H1 (cell line): ENCODE measurements at regions not wholly inside any gene's neighbourhood (a gene's known extent, or its start where the extent isn't known, plus 50 kb on each side); places are given as distances from the start of the nearest gene placed in this dataset.
A peak's percentile ranks its signal among the peaks of the same experiment; 100 is the strongest.

ENCODE experiments used
- CTCF ChIA-PET: fragments of 300-600 bp; sonication (Branson Sonifier 250); formaldehyde crosslinking; loops from one replicate; lab custom pipeline; 2021; ENCODE audit not compliant: partially characterized antibody; lab: Charles Lee
- POLR2A ChIA-PET: fragments of 300-600 bp; sonication (Branson Sonifier 250); formaldehyde crosslinking; loops from one replicate; lab custom pipeline; 2021; ENCODE audit warnings: inconsistent platforms; ENCODE audit not compliant: partially characterized antibody; lab: Charles Lee
- DNase-seq, 2 experiments: peaks; one replicate each; pipeline versions ENCODE4 v3.0.0 to v3.0.0-alpha.2; 2010 to 2022; ENCODE audit warnings: low spot score in 2 of 2, low read depth in 1 of 2, mixed read lengths in 1 of 2
- FAIRE-seq: peaks from 2 replicates; lab custom pipeline; 2011; peaks lifted over from hg19 to GRCh38; lab: Jason Lieb, UNC
- H2AFZ ChIP-seq: 2 replicates; pipeline ENCODE4 v1.8.1; 2012; ENCODE audit warnings: low read length, inconsistent platforms
- H2AK5ac ChIP-seq: 2 replicates; pipeline ENCODE4 v1.6.1; 2013; ENCODE audit warnings: low read depth, low read length
- H2BK120ac ChIP-seq: replicated peaks from 2 replicates; pipeline ENCODE3; 2013; ENCODE audit warnings: low read depth, low read length, inconsistent platforms
- H2BK12ac ChIP-seq: 2 replicates; pipeline ENCODE4 v1.6.1; 2013; ENCODE audit warnings: low read depth, low read length
- H2BK15ac ChIP-seq: 2 replicates; pipeline ENCODE4 v1.6.1; 2013; ENCODE audit warnings: low read length
- H2BK20ac ChIP-seq: 2 replicates; pipeline ENCODE4 v1.6.1; 2013; ENCODE audit warnings: low read length
- H2BK5ac ChIP-seq: 2 replicates; pipeline ENCODE4 v1.6.1; 2013; ENCODE audit warnings: low read depth, low read length
- H3K14ac ChIP-seq: 2 replicates; pipeline ENCODE4 v1.6.1; 2013; ENCODE audit warnings: inconsistent platforms; ENCODE audit not compliant: insufficient read length
- H3K18ac ChIP-seq: 2 replicates; pipeline ENCODE4 v1.6.1; 2013; ENCODE audit warnings: low read length; ENCODE audit errors: extremely low read depth
- H3K23ac ChIP-seq: 2 replicates; pipeline ENCODE4 v1.6.1; 2013; ENCODE audit warnings: inconsistent platforms; ENCODE audit not compliant: insufficient read length
- H3K23me2 ChIP-seq: 2 replicates; pipeline ENCODE4 v1.6.1; 2013; ENCODE audit warnings: low read depth, low read length
- H3K27ac ChIP-seq: 2 replicates; pipeline ENCODE4 v1.6.1; 2011; ENCODE audit warnings: low read depth, low read length, inconsistent platforms
- H3K27me3 ChIP-seq, 4 experiments: replicated peaks in 1 of 4; 1 replicate in 1 of 4; 2 replicates in 3 of 4; pipeline versions ENCODE4 v1.6.1 to v1.8.1; 2011 to 2013; ENCODE audit warnings: low read length in 3 of 4, mild to moderate bottlenecking in 3 of 4, inconsistent platforms in 2 of 4, mixed read lengths in 2 of 4, moderate library complexity in 1 of 4; ENCODE audit not compliant: control insufficient read depth in 3 of 4, insufficient read depth in 3 of 4; ENCODE audit errors: extremely low read depth in 1 of 4
- H3K36me3 ChIP-seq, 4 experiments: 2 replicates each; pipeline versions ENCODE4 v1.6.1 to v1.8.1; 2011 to 2013; ENCODE audit warnings: mild to moderate bottlenecking in 4 of 4, low read length in 3 of 4, moderate library complexity in 2 of 4, control low read depth in 1 of 4, inconsistent platforms in 1 of 4; ENCODE audit not compliant: insufficient read depth in 4 of 4, control insufficient read depth in 2 of 4
- H3K4ac ChIP-seq: replicated peaks from 2 replicates; pipeline ENCODE3; 2013; ENCODE audit warnings: low read length, low read depth, mixed read lengths, inconsistent platforms; ENCODE audit not compliant: insufficient read length
- H3K4me1 ChIP-seq, 4 experiments: replicated peaks in 1 of 4; 1 replicate in 1 of 4; 2 replicates in 3 of 4; pipeline versions ENCODE4 v1.6.1 to v1.8.1; 2011 to 2013; ENCODE audit warnings: low read length in 3 of 4, inconsistent platforms in 2 of 4, mixed read lengths in 1 of 4; ENCODE audit not compliant: insufficient read depth in 4 of 4, control insufficient read depth in 3 of 4
- H3K4me2 ChIP-seq, 2 experiments: 2 replicates each; pipeline versions ENCODE4 v1.6.1 to v1.8.1; 2011 to 2013; ENCODE audit warnings: low read depth in 2 of 2, low read length in 2 of 2, control low read depth in 1 of 2, inconsistent platforms in 1 of 2, mild to moderate bottlenecking in 1 of 2; ENCODE audit not compliant: insufficient read depth in 1 of 2
- H3K4me3 ChIP-seq, 4 experiments: fragments of 200-600, 300-600 bp in 1 of 4; sonication (generic), shearing (Covaris generic), sonication (Bioruptor Twin) in 1 of 4; 2 replicates each; pipeline versions ENCODE4 v1.5.1 to v1.8.1; 2011 to 2016; ENCODE audit warnings: low read length in 4 of 4, low read depth in 3 of 4, control low read depth in 2 of 4, inconsistent platforms in 2 of 4, mild to moderate bottlenecking in 2 of 4, mixed read lengths in 1 of 4, moderate library complexity in 1 of 4; ENCODE audit not compliant: insufficient read depth in 2 of 4; ENCODE audit errors: extremely low read depth in 1 of 4
- H3K56ac ChIP-seq: replicated peaks from 2 replicates; pipeline ENCODE3; 2013; ENCODE audit warnings: low read depth, mild to moderate bottlenecking, mixed read lengths, low read length, inconsistent platforms; ENCODE audit not compliant: insufficient read length
- H3K79me1 ChIP-seq: 2 replicates; pipeline ENCODE4 v1.6.1; 2013; ENCODE audit warnings: low read depth, low read length, control low read depth
- H3K79me2 ChIP-seq, 2 experiments: 2 replicates each; pipeline versions ENCODE4 v1.6.1 to v1.8.1; 2012 to 2013; ENCODE audit warnings: low read length in 2 of 2, mild to moderate bottlenecking in 2 of 2, inconsistent platforms in 1 of 2; ENCODE audit not compliant: insufficient read depth in 2 of 2, control insufficient read depth in 1 of 2
- H3K9ac ChIP-seq, 4 experiments: replicated peaks in 1 of 4; 1 replicate in 1 of 4; 2 replicates in 3 of 4; pipeline versions ENCODE4 v1.6.1 to v1.8.1; 2011 to 2013; ENCODE audit warnings: low read depth in 3 of 4, low read length in 3 of 4, control low read depth in 2 of 4, mild to moderate bottlenecking in 2 of 4, moderate library complexity in 2 of 4, inconsistent platforms in 1 of 4; ENCODE audit errors: extremely low read depth in 1 of 4
- H3K9me3 ChIP-seq, 2 experiments: 2 replicates each; pipeline versions ENCODE4 v1.6.1 to v1.8.1; 2012 to 2013; ENCODE audit warnings: mild to moderate bottlenecking in 2 of 2, moderate library complexity in 2 of 2, control low read depth in 1 of 2, inconsistent platforms in 1 of 2, low read depth in 1 of 2, low read length in 1 of 2, mixed read lengths in 1 of 2; ENCODE audit not compliant: insufficient read depth in 2 of 2
- H4K20me1 ChIP-seq, 2 experiments: replicated peaks in 1 of 2; 2 replicates each; pipeline versions ENCODE3 to v1.8.1; 2011 to 2013; ENCODE audit warnings: inconsistent platforms in 2 of 2, low read length in 2 of 2, mild to moderate bottlenecking in 1 of 2; ENCODE audit not compliant: insufficient read depth in 2 of 2, control insufficient read depth in 1 of 2
- H4K5ac ChIP-seq: 2 replicates; pipeline ENCODE4 v1.6.1; 2013; ENCODE audit warnings: low read length, low read depth, mixed read lengths, inconsistent platforms; ENCODE audit not compliant: insufficient read length
- H4K8ac ChIP-seq: 2 replicates; pipeline ENCODE4 v1.8.0; 2013; ENCODE audit warnings: mild to moderate bottlenecking, moderate library complexity, low read length, inconsistent platforms; ENCODE audit not compliant: insufficient read depth; ENCODE audit errors: extremely low read depth
- H4K91ac ChIP-seq: replicated peaks from 2 replicates; pipeline ENCODE3; 2013; ENCODE audit warnings: low read length, mixed read lengths, inconsistent platforms; ENCODE audit not compliant: insufficient read length
- CHD2 ChIP-seq: IDR thresholded peaks from 2 replicates; pipeline ENCODE4 v1.6.1; 2012; ENCODE audit warnings: low read length, improper control_type of control experiment
- EP300 ChIP-seq, 2 experiments: IDR thresholded peaks; 1 replicate in 1 of 2; 2 replicates in 1 of 2; pipeline ENCODE4 v1.6.1; 2011 to 2012; ENCODE audit warnings: low read depth in 2 of 2, low read length in 2 of 2, mild to moderate bottlenecking in 2 of 2, borderline replicate concordance in 1 of 2, inconsistent platforms in 1 of 2, moderate library complexity in 1 of 2
- EZH2 ChIP-seq: fragments of 200-600 bp; sonication (generic); IDR thresholded peaks from 2 replicates; pipeline ENCODE4 v1.7.1; 2012; ENCODE audit warnings: low read depth, mild to moderate bottlenecking, moderate library complexity, low read length, inconsistent platforms; ENCODE audit not compliant: severe bottlenecking
- MAFK ChIP-seq: IDR thresholded peaks from 2 replicates; pipeline ENCODE4 v1.6.1; 2012; ENCODE audit warnings: low read depth, mild to moderate bottlenecking, improper control_type of control experiment, low read length
- MAX ChIP-seq: IDR thresholded peaks from 2 replicates; pipeline ENCODE4 v1.6.1; 2012; ENCODE audit warnings: inconsistent platforms
- NRF1 ChIP-seq: IDR thresholded peaks from 2 replicates; pipeline ENCODE4 v1.6.1; 2011; ENCODE audit warnings: mild to moderate bottlenecking, low read depth, low read length, improper control_type of control experiment
- SP4 ChIP-seq: IDR thresholded peaks from 2 replicates; pipeline ENCODE4 v1.6.1; 2012; ENCODE audit warnings: low read length, inconsistent platforms
- TAF1 ChIP-seq: IDR thresholded peaks from 2 replicates; pipeline ENCODE4 v1.6.1; 2011; ENCODE audit warnings: mild to moderate bottlenecking, low read depth, low read length
- WGBS, 2 experiments: shearing (Covaris generic) in 1 of 2; methylation state at CpG; one replicate each; pipeline versions ENCODE4 v1.1.6 to v1.1.7; 2013 to 2015; ENCODE audit warnings: low lambda C conversion rate in 2 of 2, mixed read lengths in 2 of 2, inconsistent platforms in 1 of 2, low coverage in 1 of 2, missing lambda C conversion rate in 1 of 2; ENCODE audit not compliant: insufficient replicate concordance in 2 of 2, insufficient coverage in 1 of 2, insufficient read length in 1 of 2; ENCODE audit errors: extremely low coverage in 1 of 2, missing lambda C conversion rate in 1 of 2; 5-methylcytosine and 5-hydroxymethylcytosine counted together

GRCh38 chr14:76921088-76921399, 94.8 kb downstream of the LRRC74A start:
- H2BK120ac ChIP-seq, result peak overlapping the region; percentile 9
- H4K20me1 ChIP-seq, result no peaks in the 10 kb centered on the region
- peak overlapping the region; percentile 32; the same call in 1 of the 2 replicates for H2AK5ac ChIP-seq
- no peak overlapping the region for H4K8ac ChIP-seq
- 82% methylated on average over 4 of the region's 4 CpGs; no CpG with 5 or more reads in 1 of the 2 experiments for WGBS, 2 experiments
- H3K9me3 ChIP-seq, result no peaks in the 10 kb centered on the region
- POLR2A ChIA-PET, result interaction anchor here (0.6 to 10.1 kb wide), 15 partner anchors 8 to 221 kb away, joined by 3 to 78 read pairs (median 4); partner anchors contain the start of genes IRF2BPL and ZDHHC22
- no peaks in the 10 kb centered on the region for H3K36me3 ChIP-seq
- no peak overlapping the region for H3K4me2 ChIP-seq
- H2AFZ ChIP-seq, result no peak overlapping the region
- peak overlapping the region; percentile 98 for H2BK12ac ChIP-seq
- no peak overlapping the region for H3K4ac ChIP-seq
- no peak overlapping the region for H3K14ac ChIP-seq
- CTCF ChIA-PET, result interaction anchor here (0.6 to 24.1 kb wide), 15 partner anchors 12 to 215 kb away, joined by 3 to 424 read pairs (median 151); no protein-coding TSS in a partner anchor
- H3K4me1 ChIP-seq, result peaks cover 17 to 66% (median 55%) of the 10 kb centered on the region in 4 experiments
- DNase-seq, result no peak
- H3K18ac ChIP-seq, result peak overlapping the region; percentile 81; the same call in 1 of the 2 replicates
- H2BK20ac ChIP-seq, result peak overlapping the region; percentile 99
- H4K91ac ChIP-seq, result peak overlapping the region; percentile 76
- H3K56ac ChIP-seq, result no peak overlapping the region
- TF ChIP-seq EZH2, result no peak
- TF ChIP-seq MAX, result no peak
- no peak for TF ChIP-seq EP300 (IDR thresholded peaks at IDR 0.05; ENCODE audit: borderline replicate concordance in 1 of 2, low read depth in 2 of 2, low read length in 2 of 2)
- TF ChIP-seq NRF1, result no peak
- no peak for TF ChIP-seq SP4
- TF ChIP-seq CHD2, result no peak
- no peak for TF ChIP-seq TAF1
- no peak for TF ChIP-seq MAFK
- H2BK5ac ChIP-seq, result peak overlapping the region; percentile 84; the same call in 1 of the 2 replicates
- no peaks in the 10 kb centered on the region for H3K79me2 ChIP-seq
- peaks cover 5% of the 10 kb centered on the region; the same call in 1 of the 2 replicates for H3K23me2 ChIP-seq
- no peak overlapping the region for H3K23ac ChIP-seq
- no peak overlapping the region for H3K9ac ChIP-seq
- no peaks in the 10 kb centered on the region for H3K79me1 ChIP-seq
- H3K4me3 ChIP-seq, result no peak overlapping the region
- H2BK15ac ChIP-seq, result peak overlapping the region; percentile 89
- H4K5ac ChIP-seq, result no peak overlapping the region
- no peak overlapping the region for H3K27ac ChIP-seq
- no peaks in the 10 kb centered on the region for H3K27me3 ChIP-seq
- no peak for FAIRE-seq
